Panc1 (cell line): ENCODE measurements at regions not wholly inside any gene's neighbourhood (a gene's known extent, or its start where the extent isn't known, plus 50 kb on each side); places are given as distances from the start of the nearest gene placed in this dataset.

Source experiments
- ATAC-seq: fragments of 200-7000 bp; cut with Tn5 transposase; 2 replicates; pipeline ENCODE4 v1.9.1; 2020; ENCODE audit warnings: mild to moderate bottlenecking, moderate library complexity
- BruUV-seq: library from RNA; stranded (reverse); fragments of 400-500 nt; replicated peaks from 2 replicates; lab custom pipeline; 2021; lab: Mats Ljungman, UMichigan
- CTCF ChIA-PET: fragments of 300-600 bp; sonication (Branson Sonifier 250); formaldehyde crosslinking; loops from one replicate; lab custom pipeline; 2022; ENCODE audit warnings: antibody characterized with exemption; lab: Charles Lee
- POLR2A ChIA-PET: fragments of 300-600 bp; sonication (Branson Sonifier 250); formaldehyde crosslinking; loops from one replicate; lab custom pipeline; 2022; ENCODE audit warnings: antibody characterized with exemption; lab: Charles Lee
- DNase-seq: peaks from one replicate; pipeline ENCODE4 v3.0.0-alpha.2; 2010; ENCODE audit warnings: low read depth, low spot score
- H3K27ac ChIP-seq: 2 replicates; pipeline ENCODE4 v1.5.1; 2011; ENCODE audit warnings: mild to moderate bottlenecking, low read length, inconsistent platforms
- H3K27me3 ChIP-seq: fragments of 200-500 bp; sonication (Bioruptor generic); 2 replicates; pipeline ENCODE4 v1.6.0; 2014; ENCODE audit warnings: low read length, inconsistent platforms; ENCODE audit not compliant: control insufficient read depth, insufficient read depth
- H3K36me3 ChIP-seq: fragments of 200-500 bp; sonication (Bioruptor generic); 2 replicates; pipeline ENCODE4 v1.5.1; 2014; ENCODE audit warnings: inconsistent platforms, mild to moderate bottlenecking, low read length, moderate library complexity; ENCODE audit not compliant: control insufficient read depth, insufficient read depth
- H3K4me1 ChIP-seq: 2 replicates; pipeline ENCODE4 v1.5.1; 2011; ENCODE audit warnings: inconsistent platforms, mild to moderate bottlenecking, low read length, moderate library complexity; ENCODE audit not compliant: control insufficient read depth, insufficient read depth
- H3K4me3 ChIP-seq, 2 experiments: 2 replicates each; pipeline ENCODE4 v1.5.1; 2011 to 2012; ENCODE audit warnings: low read depth in 2 of 2, low read length in 2 of 2, mild to moderate bottlenecking in 2 of 2, inconsistent platforms in 1 of 2, moderate library complexity in 1 of 2
- H3K9me3 ChIP-seq: fragments of 200-500 bp; sonication (Bioruptor generic); 2 replicates; pipeline ENCODE4 v1.5.1; 2014; ENCODE audit warnings: low read depth, mild to moderate bottlenecking, inconsistent platforms, low read length, moderate library complexity; ENCODE audit not compliant: control insufficient read depth, insufficient read depth
- POLR2AphosphoS5 ChIP-seq: IDR thresholded peaks from 2 replicates; pipeline ENCODE4 v1.6.1; 2012; ENCODE audit warnings: mild to moderate bottlenecking, low read depth, low read length, moderate library complexity
- SIN3A ChIP-seq: IDR thresholded peaks from 2 replicates; pipeline ENCODE4 v1.6.1; 2012; ENCODE audit warnings: low read depth, mild to moderate bottlenecking, low read length, moderate library complexity, borderline replicate concordance; ENCODE audit not compliant: insufficient read depth
- TCF7L2 ChIP-seq: IDR thresholded peaks from 2 replicates; pipeline ENCODE4 v1.6.1; 2011; ENCODE audit warnings: mild to moderate bottlenecking, low read depth, low read length, inconsistent platforms
- in situ Hi-C: cut with HindIII; loops from 2 replicates; pipeline ENCODE4 v1.10.0; 2016; ENCODE audit warnings: low sequenced_read_pairs, low pct_unique_long_range_greater_than_20kb
- intact Hi-C: fragments of 100-400 bp; cut with micrococcal nuclease; formaldehyde crosslinking; loops from one replicate; pipeline ENCODE4 v1.10.0; 2022; ENCODE audit not compliant: unreplicated experiment
- TF ChIP-seq, protein P1 (sequence below), 2 experiments: IDR thresholded peaks; 2 replicates each; pipeline ENCODE4 v1.6.1; 2011 to 2012; ENCODE audit warnings: low read depth in 2 of 2, control low read depth in 1 of 2, low read length in 1 of 2, mild to moderate bottlenecking in 1 of 2, moderate library complexity in 1 of 2; ENCODE audit not compliant: insufficient read depth in 1 of 2
- TF ChIP-seq, protein P2 (sequence below): fragments of 450-650 bp; IDR thresholded peaks from 2 replicates; pipeline ENCODE4 v1.5.1; 2017; ENCODE audit warnings: mild to moderate bottlenecking

GRCh38 chr1:55338448-55338820 lies 123.3 kb upstream of the USP24 start:
- H3K4me3 ChIP-seq, result no peak overlapping the region
- peaks cover 9% of the 10 kb centered on the region; the same call in 1 of the 2 replicates for H3K9me3 ChIP-seq
- in situ Hi-C loops, result no loop called here
- intact Hi-C loops, result no loop called here
- TF ChIP-seq, protein P1, sequence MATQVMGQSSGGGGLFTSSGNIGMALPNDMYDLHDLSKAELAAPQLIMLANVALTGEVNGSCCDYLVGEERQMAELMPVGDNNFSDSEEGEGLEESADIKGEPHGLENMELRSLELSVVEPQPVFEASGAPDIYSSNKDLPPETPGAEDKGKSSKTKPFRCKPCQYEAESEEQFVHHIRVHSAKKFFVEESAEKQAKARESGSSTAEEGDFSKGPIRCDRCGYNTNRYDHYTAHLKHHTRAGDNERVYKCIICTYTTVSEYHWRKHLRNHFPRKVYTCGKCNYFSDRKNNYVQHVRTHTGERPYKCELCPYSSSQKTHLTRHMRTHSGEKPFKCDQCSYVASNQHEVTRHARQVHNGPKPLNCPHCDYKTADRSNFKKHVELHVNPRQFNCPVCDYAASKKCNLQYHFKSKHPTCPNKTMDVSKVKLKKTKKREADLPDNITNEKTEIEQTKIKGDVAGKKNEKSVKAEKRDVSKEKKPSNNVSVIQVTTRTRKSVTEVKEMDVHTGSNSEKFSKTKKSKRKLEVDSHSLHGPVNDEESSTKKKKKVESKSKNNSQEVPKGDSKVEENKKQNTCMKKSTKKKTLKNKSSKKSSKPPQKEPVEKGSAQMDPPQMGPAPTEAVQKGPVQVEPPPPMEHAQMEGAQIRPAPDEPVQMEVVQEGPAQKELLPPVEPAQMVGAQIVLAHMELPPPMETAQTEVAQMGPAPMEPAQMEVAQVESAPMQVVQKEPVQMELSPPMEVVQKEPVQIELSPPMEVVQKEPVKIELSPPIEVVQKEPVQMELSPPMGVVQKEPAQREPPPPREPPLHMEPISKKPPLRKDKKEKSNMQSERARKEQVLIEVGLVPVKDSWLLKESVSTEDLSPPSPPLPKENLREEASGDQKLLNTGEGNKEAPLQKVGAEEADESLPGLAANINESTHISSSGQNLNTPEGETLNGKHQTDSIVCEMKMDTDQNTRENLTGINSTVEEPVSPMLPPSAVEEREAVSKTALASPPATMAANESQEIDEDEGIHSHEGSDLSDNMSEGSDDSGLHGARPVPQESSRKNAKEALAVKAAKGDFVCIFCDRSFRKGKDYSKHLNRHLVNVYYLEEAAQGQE (IDR thresholded peaks at IDR 0.05; ENCODE audit: insufficient read depth in 1 of 2, low read depth in 2 of 2, low read length in 1 of 2), result no peak
- no peak for TF ChIP-seq POLR2AphosphoS5
- TF ChIP-seq, protein P2, sequence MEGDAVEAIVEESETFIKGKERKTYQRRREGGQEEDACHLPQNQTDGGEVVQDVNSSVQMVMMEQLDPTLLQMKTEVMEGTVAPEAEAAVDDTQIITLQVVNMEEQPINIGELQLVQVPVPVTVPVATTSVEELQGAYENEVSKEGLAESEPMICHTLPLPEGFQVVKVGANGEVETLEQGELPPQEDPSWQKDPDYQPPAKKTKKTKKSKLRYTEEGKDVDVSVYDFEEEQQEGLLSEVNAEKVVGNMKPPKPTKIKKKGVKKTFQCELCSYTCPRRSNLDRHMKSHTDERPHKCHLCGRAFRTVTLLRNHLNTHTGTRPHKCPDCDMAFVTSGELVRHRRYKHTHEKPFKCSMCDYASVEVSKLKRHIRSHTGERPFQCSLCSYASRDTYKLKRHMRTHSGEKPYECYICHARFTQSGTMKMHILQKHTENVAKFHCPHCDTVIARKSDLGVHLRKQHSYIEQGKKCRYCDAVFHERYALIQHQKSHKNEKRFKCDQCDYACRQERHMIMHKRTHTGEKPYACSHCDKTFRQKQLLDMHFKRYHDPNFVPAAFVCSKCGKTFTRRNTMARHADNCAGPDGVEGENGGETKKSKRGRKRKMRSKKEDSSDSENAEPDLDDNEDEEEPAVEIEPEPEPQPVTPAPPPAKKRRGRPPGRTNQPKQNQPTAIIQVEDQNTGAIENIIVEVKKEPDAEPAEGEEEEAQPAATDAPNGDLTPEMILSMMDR, result no peak; the same call in 1 of the 2 replicates
- no peaks in the 10 kb centered on the region for H3K36me3 ChIP-seq
- POLR2A ChIA-PET, result no interaction called here
- ATAC-seq (no peak), DNase-seq (no peak)
- BruUV-seq, result no TSS peak
- no peaks in the 10 kb centered on the region for H3K4me1 ChIP-seq
- H3K27ac ChIP-seq, result no peak overlapping the region
- H3K27me3 ChIP-seq, result no peaks in the 10 kb centered on the region
- CTCF ChIA-PET, result interaction anchor here (0.7 kb wide), 1 partner anchor 11 kb away, joined by 3 read pairs; no protein-coding TSS in a partner anchor

DNA sequence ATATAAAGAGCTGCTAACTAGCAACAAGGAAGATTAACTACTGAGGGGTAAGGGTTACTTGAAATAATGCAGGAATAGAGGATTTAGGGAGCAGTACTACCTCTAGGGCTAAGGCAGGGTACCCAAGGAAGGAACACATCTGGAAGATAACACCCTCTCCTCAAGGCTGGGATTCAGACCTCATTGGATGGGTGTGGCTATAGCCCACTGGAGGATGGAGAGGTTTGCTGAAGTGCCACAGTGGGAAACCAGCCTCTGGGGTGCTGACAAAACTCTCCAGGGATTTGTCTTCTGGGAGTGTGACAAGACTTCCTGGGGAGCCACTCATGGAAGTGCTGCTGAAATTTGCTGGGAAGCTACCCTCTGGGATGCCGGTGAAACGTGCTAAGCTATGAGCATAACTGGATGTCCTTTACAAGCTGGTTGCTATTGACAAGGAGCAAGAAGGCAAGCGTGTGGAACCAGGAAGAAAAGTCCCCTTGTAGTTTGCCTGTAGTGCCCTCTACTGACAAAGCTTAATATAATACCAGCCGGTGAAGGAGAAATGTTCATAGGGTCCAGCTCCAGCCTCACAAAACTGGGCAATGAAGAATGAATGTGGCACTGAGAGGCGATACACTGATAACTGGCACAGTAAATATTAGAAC lies 122.8 kb upstream of the USP24 start:
- no peaks in the 10 kb centered on the region for H3K4me1 ChIP-seq
- no peak for DNase-seq
- in situ Hi-C loops, result no loop called here
- H3K27me3 ChIP-seq, result no peaks in the 10 kb centered on the region
- peak; percentile 63 for ATAC-seq
- POLR2A ChIA-PET, result no interaction called here
- TF ChIP-seq POLR2AphosphoS5, result no peak
- TF ChIP-seq, protein P2, result no peak; the same call in 1 of the 2 replicates
- TF ChIP-seq TCF7L2, result no peak
- TF ChIP-seq, protein P1 (IDR thresholded peaks at IDR 0.05; ENCODE audit: insufficient read depth in 1 of 2, low read depth in 2 of 2, low read length in 1 of 2), result no peak
- no peak for TF ChIP-seq SIN3A
- H3K36me3 ChIP-seq, result no peaks in the 10 kb centered on the region
- H3K27ac ChIP-seq, result no peak overlapping the region; the same call in 1 of the 2 replicates
- peaks cover 9% of the 10 kb centered on the region; the same call in 1 of the 2 replicates for H3K9me3 ChIP-seq
- BruUV-seq, result no TSS peak
- H3K4me3 ChIP-seq, result no peak overlapping the region
- intact Hi-C loops, result no loop called here
- CTCF ChIA-PET, result interaction anchor here (0.7 kb wide), 1 partner anchor 11 kb away, joined by 3 read pairs; no protein-coding TSS in a partner anchor
